GM18870 (cell line): ENCODE measurements at regions not wholly inside any gene's neighbourhood (a gene's known extent, or its start where the extent isn't known, plus 50 kb on each side); places are given as distances from the start of the nearest gene placed in this dataset.

ENCODE experiments used
- ATAC-seq: cut with Tn5 transposase; IDR thresholded peaks from one replicate; pipeline ENCODE4 v1.9.1; 2021; ENCODE audit warnings: moderate library complexity; ENCODE audit not compliant: unreplicated experiment

GRCh38 chr6:81694855-81695254 lies 57.6 kb downstream of the TENT5A start:
- ATAC-seq, result no peak

DNA sequence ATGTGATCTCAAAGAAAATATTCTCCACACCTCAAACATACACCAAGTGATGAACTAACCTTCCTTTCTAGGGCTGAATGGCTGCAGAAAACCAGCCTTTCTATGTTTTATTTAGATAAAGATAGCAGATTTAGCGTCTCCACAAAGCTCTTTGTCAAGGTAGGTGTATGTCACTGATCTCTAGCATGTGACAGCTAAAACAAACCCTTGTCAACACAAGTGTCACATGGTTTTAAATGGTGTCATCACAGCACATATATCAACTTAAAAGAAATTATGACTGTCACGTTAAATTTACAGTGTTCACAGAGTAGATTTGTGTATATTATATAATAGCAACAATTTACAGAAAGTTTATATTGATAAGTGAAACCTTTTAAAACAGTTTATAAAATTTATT lies 58.3 kb downstream of the TENT5A start:
- ATAC-seq, result no peak

GRCh38 chr6:81693266-81693665 lies 59.2 kb downstream of the TENT5A start:
- no peak for ATAC-seq

DNA sequence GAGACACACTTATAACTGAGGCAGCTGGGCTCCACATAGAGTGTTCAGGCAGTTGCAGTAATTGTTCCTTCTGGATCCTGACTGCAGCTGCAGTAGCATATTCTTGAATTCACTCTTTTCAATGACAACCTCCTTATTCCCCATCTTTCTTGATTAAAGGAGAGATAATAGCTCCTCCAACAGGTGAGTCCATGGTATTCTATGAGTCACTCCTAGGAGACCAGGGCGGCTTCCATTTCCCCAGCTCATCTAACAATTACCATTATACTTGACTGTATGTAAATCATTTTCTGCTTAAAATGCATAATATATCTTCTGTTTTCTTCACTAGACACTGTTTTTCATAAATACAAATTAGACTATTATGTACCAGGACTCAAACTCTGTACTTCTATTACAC lies 62.4 kb downstream of the TENT5A start:
- ATAC-seq, result no peak

- no peak for ATAC-seq
These were observed 62.9 kb downstream of the TENT5A start for GRCh38 chr6:81689580-81689979.

DNA sequence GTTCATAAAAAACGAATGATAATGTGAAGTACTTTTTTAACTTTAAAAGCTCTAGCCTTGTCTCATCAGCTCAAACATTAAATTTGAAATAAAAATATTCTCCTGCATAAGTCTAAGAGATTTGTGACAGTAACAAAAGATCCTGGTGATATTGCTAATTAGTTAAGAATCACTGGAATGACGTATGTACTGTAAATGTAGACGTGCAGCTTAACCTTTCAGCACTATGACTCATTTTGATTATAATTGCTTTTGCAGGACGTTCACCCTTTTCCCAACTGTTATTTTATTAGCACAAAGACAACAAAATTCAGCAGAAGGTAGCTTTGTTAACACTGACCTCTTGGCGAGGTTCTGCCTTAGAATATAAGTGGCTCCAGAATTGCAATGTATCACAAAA lies 68.6 kb downstream of the TENT5A start:
- ATAC-seq, result no peak

DNA sequence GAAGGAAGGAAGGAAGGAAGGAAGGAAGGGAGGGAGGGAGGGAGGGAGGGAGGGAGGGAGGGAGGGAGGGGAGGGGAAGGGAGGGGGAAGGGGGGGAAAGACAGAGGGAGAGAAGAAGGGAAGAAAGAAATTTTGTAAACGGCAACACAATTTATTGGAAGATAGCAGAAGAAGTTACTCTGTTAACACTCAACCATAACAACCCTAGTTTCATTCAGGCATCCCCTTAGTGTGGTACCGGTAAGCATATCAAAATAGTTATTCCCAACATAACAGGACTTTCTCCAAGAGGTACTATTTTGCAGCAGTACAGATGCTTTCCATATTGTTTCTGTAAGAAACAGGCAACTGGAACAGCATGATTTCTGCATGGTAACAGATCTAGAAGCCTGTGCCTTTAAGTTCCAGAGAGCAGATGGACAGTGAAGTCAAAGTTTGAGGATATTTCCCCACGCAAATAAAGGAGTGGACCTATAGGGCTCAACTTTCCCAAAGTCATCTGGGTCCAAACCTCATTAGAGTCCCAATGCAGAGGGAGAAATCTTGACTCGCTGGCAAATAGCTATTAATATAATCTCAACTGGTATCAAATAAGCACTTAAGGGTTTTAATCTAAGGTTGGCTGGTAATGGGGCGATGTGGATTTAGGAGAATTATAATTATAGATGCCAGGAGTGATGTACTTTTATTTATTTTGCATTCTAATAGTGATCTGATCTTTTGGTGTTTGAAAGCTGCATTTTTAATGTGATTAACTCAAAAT lies 69.4 kb downstream of the TENT5A start:
- no peak for ATAC-seq

DNA sequence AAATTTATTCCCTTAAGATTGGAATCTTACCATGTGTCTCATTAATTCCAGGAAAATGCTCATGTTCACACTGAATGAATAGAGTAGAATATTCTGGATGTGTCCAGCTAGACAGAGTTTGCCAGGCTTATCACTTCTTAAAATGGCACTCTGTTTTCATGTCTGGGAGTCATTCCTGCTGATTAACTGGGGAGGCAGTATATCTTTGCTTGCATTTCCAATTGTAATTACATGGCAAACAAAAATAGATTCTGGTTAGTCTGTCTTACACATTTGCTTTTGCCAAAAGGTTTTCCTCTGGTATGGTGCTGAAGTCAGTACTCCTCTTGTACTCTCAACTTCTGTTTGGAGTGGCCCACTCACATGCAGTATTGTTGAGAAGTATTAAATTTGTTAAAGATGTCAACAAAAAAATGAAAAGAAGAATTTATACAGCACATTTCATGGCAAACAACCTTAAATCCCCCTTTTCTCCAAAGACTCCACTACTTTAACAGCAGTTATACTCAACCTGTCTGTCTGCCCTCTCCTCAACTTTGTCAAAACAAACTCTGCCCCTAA lies 70.2 kb downstream of the TENT5A start:
- no peak for ATAC-seq

- no peak for ATAC-seq
These were observed 83.0 kb downstream of the TENT5A start for GRCh38 chr6:81669445-81669844.

DNA sequence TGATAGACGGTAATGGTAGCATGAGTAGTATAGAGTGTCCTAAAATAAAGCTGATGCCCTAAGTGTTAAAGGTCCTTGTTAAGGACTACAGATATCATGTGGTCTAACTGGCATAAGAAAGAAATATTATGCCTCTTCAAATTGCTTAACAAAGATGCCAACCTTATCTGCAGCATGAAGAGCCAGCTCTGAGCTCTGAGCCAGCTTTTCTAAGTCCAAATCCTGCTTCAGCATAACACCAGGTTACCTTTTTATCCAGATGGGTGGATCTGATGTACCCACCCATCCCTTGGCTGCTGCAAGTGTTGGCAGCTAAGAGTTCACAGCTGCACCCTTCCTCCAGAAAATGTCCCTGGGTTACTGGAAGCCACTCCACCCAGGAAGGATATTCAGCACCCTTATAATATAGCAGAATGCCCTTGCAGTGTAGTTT lies 83.8 kb downstream of the TENT5A start:
- ATAC-seq, result no peak

DNA sequence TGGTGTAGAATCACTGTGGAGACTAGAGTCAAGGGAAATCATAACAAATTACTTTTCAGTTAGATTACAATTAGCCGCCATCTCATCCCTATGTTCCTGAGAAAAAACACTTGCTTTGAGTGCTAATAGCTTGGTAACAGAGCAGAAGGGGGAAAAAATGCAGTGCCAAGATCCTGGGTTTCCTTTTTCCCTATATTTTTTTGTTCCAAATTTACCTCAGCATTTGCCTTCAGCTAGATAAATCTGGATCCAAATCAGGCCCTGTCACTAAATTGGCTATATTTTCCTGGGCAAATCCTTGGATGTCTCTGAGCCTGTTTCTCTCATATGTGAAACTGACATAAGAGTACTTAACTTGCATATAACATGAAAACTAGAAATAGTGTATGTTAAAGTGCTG lies 86.0 kb downstream of the TENT5A start:
- ATAC-seq, result no peak

DNA sequence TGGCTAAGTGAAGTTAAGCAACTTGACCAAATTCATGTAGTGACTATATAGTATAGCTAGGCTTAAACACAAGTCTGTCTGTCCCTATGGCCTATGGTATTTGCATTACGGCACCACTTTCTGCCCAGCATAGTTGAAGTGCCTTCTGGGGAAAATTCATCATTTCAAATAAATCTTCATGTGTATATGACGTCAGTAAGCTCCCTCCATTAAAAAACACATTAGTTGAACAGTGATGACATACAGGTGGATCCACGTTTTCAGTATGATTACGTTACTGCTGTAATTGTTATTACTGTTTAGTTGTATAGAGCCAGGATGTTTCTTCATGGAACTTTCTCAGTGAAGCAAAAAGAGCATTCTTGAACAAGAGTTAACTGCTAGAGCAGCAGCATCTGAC lies 96.2 kb downstream of the TENT5A start:
- ATAC-seq, result no peak

- no peak for ATAC-seq
These were observed 96.8 kb downstream of the TENT5A start for GRCh38 chr6:81655696-81656095.

GRCh38 chr6:81648502-81648901 lies 104.0 kb downstream of the TENT5A start:
- ATAC-seq, result no peak

GRCh38 chr6:81643156-81643555 lies 109.3 kb downstream of the TENT5A start:
- ATAC-seq, result no peak

GRCh38 chr6:81640891-81641290 lies 111.6 kb downstream of the TENT5A start:
- ATAC-seq, result no peak

GRCh38 chr6:81640126-81640525 lies 112.4 kb downstream of the TENT5A start:
- no peak for ATAC-seq

- no peak for ATAC-seq
These were observed 114.1 kb downstream of the TENT5A start for GRCh38 chr6:81638366-81638765.

- ATAC-seq, result no peak
These were observed 115.4 kb downstream of the TENT5A start for GRCh38 chr6:81636930-81637568.

DNA sequence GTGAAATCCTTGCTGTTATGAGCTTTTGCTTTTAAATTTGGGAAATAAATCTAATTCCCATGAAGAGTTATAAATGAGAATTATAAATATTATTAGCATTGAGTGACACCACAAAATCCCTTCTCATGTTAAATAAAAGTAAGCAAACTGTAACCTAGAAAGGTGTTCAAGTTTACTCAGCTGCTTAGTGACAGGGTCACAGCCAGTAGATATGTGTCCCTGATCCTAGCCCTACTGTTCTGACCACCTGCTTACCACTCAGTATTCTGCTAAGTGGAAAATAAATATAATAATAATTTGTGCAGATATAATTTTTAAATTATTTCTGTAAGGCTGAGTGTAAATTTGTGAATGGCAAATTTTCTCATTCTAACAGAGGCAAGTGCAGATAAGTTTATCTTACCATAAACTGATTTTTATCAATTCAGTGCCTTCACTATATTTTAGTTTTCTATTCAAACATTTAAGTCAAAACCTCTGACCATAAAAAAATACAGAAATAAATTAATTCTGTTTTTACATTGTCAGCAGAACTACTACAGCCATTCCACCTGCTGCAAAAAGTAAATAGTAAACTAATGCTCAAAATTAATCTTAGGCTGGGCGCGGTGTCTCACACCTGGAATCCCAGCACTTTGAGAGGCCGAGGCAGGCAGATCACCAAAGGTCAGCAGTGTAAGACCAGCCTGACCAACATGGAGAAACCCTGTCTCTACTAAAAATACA lies 118.2 kb downstream of the TENT5A start:
- ATAC-seq, result no peak

DNA sequence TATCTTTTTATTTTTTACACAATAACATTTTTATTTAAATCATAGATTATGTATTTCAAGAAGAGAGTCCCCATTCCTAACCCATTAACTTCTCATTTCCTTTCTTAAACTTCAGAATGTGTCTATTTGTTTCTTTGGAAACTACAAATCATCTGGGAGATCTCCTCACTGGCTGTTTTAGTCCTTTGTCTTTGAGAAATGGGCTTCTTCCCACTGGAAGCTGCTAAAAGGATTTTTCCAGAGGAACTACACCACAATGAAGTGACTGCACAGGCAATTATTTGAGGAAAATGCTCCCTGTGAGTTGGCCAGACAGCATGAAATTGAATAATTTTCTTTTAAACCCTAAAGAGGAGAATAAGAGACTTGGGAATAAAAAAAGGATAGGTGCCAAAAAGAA lies 119.1 kb downstream of the TENT5A start:
- ATAC-seq, result no peak

- no peak for ATAC-seq
These were observed 121.8 kb downstream of the TENT5A start for GRCh38 chr6:81630719-81631118.
